HG02981 (cell line): ENCODE measurements at regions not wholly inside any gene's neighbourhood (a gene's known extent, or its start where the extent isn't known, plus 50 kb on each side); places are given as distances from the start of the nearest gene placed in this dataset.

Experiments used
- ATAC-seq: cut with Tn5 transposase; IDR thresholded peaks from one replicate; pipeline ENCODE4 v1.9.1; 2021; ENCODE audit warnings: mild to moderate bottlenecking, moderate library complexity; ENCODE audit not compliant: unreplicated experiment

GRCh38 chr3:106371971-106372805 is 503.4 kb upstream of the CBLB start:
- ATAC-seq, result no peak

- ATAC-seq, result no peak
These were observed 504.0 kb upstream of the CBLB start for GRCh38 chr3:106372806-106373190.

GRCh38 chr3:106376016-106376570 is 507.3 kb upstream of the CBLB start:
- no peak for ATAC-seq

- no peak for ATAC-seq
These were observed 510.5 kb upstream of the CBLB start for GRCh38 chr3:106379251-106379750.

- ATAC-seq, result no peak
These were observed 511.4 kb upstream of the CBLB start for GRCh38 chr3:106380232-106380631.

- no peak for ATAC-seq
These were observed 512.6 kb upstream of the CBLB start for GRCh38 chr3:106381286-106381938.

GRCh38 chr3:106381939-106382335 is 513.1 kb upstream of the CBLB start:
- no peak for ATAC-seq

- no peak for ATAC-seq
These were observed 517.2 kb upstream of the CBLB start for GRCh38 chr3:106386050-106386449.

GRCh38 chr3:106392915-106393314 is 524.1 kb upstream of the CBLB start:
- no peak for ATAC-seq

- ATAC-seq, result no peak
These were observed 528.2 kb upstream of the CBLB start for GRCh38 chr3:106397006-106397405.

- ATAC-seq, result no peak
These were observed 530.2 kb upstream of the CBLB start for GRCh38 chr3:106398891-106399600.

- ATAC-seq, result no peak
These were observed 530.9 kb upstream of the CBLB start for GRCh38 chr3:106399761-106400160.

GRCh38 chr3:106401666-106402490 is 533.1 kb upstream of the CBLB start:
- ATAC-seq, result no peak

GRCh38 chr3:106403371-106404145 is 534.7 kb upstream of the CBLB start:
- ATAC-seq, result no peak

- ATAC-seq, result no peak
These were observed 544.9 kb upstream of the CBLB start for GRCh38 chr3:106413683-106414082.

GRCh38 chr3:106420628-106421027 is 551.8 kb upstream of the CBLB start:
- ATAC-seq, result no peak

- ATAC-seq, result no peak
These were observed 552.6 kb upstream of the CBLB start for GRCh38 chr3:106421426-106421825.

GRCh38 chr3:106421909-106422308 is 553.1 kb upstream of the CBLB start:
- ATAC-seq, result no peak

- ATAC-seq, result peak; percentile 56
These were observed 554.8 kb upstream of the CBLB start for GRCh38 chr3:106423321-106424225.
